ENCODE measurements at regions not wholly inside any gene's neighbourhood (a gene's known extent, or its start where the extent isn't known, plus 50 kb on each side); places are given as distances from the start of the nearest gene placed in this dataset.

DNA sequence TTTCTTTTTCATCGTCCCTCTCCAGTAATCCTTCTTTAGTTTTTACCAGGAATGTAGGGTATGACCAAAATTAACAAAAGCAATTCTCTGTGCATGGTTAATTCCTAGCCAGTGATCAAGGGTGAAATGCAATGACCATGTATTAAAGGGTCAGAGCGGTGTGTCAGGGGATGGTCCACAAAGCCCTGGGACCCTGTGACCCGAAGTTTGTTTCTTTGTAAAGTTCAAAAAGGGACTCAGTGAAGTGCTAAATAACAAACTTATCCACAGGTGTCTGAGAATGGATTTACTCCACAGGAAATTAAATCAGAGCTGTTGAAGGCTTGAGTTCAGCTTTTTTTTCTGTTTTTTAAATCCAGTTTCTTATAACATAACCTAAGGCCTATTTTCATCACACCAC lies 375.7 kb downstream of the GJA1 start:
- Histone ChIP-seq H3K27me3 (no peaks in the 10 kb centered on the region), H3K4me3 (no peak overlapping the region), H3K4me1 (peaks cover 0 to 20% (median 3%) of the 10 kb centered on the region in 4 donors), H3K9me3 (no peaks in the 10 kb centered on the region), H3K27ac (replicated peaks in 1 of 4) (no peak overlapping the region), H3K36me3 (no peaks in the 10 kb centered on the region)
- no peak for DNase-seq (ENCODE audit: extremely low spot score)
- 84% methylated on average over 3 of the region's 3 CpGs for WGBS
- intact Hi-C loops (cut with DNase I): no loop called here
- TF ChIP-seq, protein P1, sequence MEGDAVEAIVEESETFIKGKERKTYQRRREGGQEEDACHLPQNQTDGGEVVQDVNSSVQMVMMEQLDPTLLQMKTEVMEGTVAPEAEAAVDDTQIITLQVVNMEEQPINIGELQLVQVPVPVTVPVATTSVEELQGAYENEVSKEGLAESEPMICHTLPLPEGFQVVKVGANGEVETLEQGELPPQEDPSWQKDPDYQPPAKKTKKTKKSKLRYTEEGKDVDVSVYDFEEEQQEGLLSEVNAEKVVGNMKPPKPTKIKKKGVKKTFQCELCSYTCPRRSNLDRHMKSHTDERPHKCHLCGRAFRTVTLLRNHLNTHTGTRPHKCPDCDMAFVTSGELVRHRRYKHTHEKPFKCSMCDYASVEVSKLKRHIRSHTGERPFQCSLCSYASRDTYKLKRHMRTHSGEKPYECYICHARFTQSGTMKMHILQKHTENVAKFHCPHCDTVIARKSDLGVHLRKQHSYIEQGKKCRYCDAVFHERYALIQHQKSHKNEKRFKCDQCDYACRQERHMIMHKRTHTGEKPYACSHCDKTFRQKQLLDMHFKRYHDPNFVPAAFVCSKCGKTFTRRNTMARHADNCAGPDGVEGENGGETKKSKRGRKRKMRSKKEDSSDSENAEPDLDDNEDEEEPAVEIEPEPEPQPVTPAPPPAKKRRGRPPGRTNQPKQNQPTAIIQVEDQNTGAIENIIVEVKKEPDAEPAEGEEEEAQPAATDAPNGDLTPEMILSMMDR (IDR thresholded peaks at IDR 0.05): no peak
- no peak for TF ChIP-seq POLR2AphosphoS5 (IDR thresholded peaks at IDR 0.05)
- TF ChIP-seq POLR2A (IDR thresholded peaks at IDR 0.05; ENCODE audit: low read depth): no peak
- TF ChIP-seq EP300 (IDR thresholded peaks at IDR 0.05): no peak

DNA sequence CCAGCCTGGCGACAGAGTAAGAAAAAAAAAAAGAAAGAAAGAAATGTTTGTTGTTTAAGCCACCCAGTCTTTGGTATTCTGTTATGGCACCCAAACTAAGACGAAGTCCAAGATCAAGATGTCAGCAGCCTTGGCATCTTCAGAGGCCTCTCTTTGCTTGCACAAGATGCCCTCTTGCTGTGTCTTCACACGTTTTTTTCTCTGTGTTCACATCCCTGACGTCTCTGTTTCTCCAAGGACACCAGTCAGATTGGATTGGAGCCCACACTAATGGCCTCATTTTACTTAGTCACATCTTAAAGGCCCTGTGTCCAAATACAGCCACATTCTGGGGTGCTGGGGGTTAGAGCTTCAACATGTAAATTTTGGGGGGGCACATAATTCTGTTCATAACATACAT lies 380.9 kb downstream of the GJA1 start:
- Histone ChIP-seq H3K4me3 (no peak overlapping the region), H3K36me3 (no peaks in the 10 kb centered on the region), H3K27me3 (no peaks in the 10 kb centered on the region), H3K4me1 (peaks cover 0 to 7% (median 0%) of the 10 kb centered on the region in 4 donors), H3K27ac (replicated peaks in 1 of 4) (no peak overlapping the region), H3K9me3 (peaks cover 0 to 19% (median 14%) of the 10 kb centered on the region in 4 donors)
- TF ChIP-seq, protein P1 (IDR thresholded peaks at IDR 0.05): no peak
- TF ChIP-seq EP300 (IDR thresholded peaks at IDR 0.05) (no peak), POLR2A (IDR thresholded peaks at IDR 0.05; ENCODE audit: low read depth) (no peak), POLR2AphosphoS5 (IDR thresholded peaks at IDR 0.05) (no peak)
- intact Hi-C loops (cut with DNase I): no loop called here
- no peak for DNase-seq (ENCODE audit: extremely low spot score)
- WGBS: 71% methylated on average over 4 of the region's 4 CpGs

DNA sequence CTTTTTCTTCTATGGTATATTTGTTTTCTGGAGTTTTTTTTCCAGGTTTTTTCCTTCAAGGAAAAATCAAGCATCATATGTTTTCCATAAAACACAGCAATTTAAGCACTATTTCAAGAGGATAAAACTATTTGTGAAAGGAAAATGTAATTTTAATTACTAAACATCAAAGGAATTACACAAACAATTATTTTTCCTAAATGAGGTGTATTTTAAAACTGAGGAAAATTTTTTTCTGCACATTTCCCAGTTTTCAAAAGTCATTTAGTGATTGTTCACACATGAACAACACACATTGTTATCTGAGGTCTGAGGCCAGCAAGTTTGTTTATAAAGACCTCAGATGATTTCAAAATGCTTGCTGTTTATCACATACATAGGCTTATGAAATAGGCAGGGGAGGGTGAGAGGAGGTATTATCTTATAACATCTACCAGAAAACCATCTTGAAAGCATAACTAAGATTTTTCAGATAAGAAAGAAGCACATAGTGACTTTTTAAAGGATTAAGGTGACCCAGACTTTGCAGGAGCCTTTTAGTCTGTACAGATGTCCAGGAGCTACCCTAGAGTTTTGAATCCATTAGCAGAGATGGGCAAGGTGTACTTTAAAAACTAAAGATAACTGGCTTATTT lies 381.6 kb downstream of the GJA1 start:
- Histone ChIP-seq H3K27ac (replicated peaks in 1 of 4) (no peak overlapping the region), H3K4me1 (peaks cover 0 to 7% (median 0%) of the 10 kb centered on the region in 4 donors), H3K9me3 (peaks cover 0 to 22% (median 16%) of the 10 kb centered on the region in 4 donors), H3K36me3 (no peaks in the 10 kb centered on the region), H3K27me3 (no peaks in the 10 kb centered on the region), H3K4me3 (no peak overlapping the region)
- intact Hi-C loops (cut with DNase I): no loop called here
- no peak for TF ChIP-seq EP300 (IDR thresholded peaks at IDR 0.05)
- TF ChIP-seq, protein P1 (IDR thresholded peaks at IDR 0.05): no peak
- no peak for TF ChIP-seq POLR2AphosphoS5 (IDR thresholded peaks at IDR 0.05)
- TF ChIP-seq POLR2A (IDR thresholded peaks at IDR 0.05; ENCODE audit: low read depth): no peak
- no peak for DNase-seq (ENCODE audit: extremely low spot score)

DNA sequence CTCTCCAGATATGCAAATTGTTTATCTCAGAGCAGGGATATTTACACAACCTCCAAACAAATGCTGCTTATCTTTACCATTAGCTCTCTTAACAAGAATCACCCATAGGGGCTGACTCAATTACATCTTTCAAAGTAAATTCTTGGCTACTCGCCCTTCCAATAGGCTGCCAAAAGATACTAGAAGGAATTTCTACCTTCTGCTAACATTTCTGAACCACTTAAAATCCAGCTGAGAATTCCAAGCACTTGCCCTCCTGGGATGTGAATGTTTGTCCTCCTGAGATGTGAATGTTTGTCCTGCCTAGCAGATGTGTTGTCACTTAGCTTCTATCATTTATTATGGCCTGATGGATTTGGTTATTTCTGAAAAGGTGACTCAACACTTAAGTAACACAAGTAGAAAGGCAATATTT lies 388.0 kb downstream of the GJA1 start:
- 71% methylated on average over 1 of the region's 1 CpG for WGBS
- no peak for DNase-seq (ENCODE audit: extremely low spot score)

More for the DNA sequence above, 388.0 kb downstream of the GJA1 start:
- H3K9me3 ChIP-seq: peaks cover 0 to 22% (median 16%) of the 10 kb centered on the region in 4 donors
- no peaks in the 10 kb centered on the region for H3K27me3 ChIP-seq
- no peaks in the 10 kb centered on the region for H3K36me3 ChIP-seq
- intact Hi-C loops (cut with DNase I): no loop called here
- peaks cover 0 to 3% (median 0%) of the 10 kb centered on the region in 4 donors for H3K4me1 ChIP-seq
- no peak for TF ChIP-seq EP300 (IDR thresholded peaks at IDR 0.05)
- TF ChIP-seq, protein P1 (IDR thresholded peaks at IDR 0.05): no peak
- TF ChIP-seq POLR2AphosphoS5 (IDR thresholded peaks at IDR 0.05): no peak
- no peak for TF ChIP-seq POLR2A (IDR thresholded peaks at IDR 0.05; ENCODE audit: low read depth)
- no peak overlapping the region for H3K27ac ChIP-seq (replicated peaks in 1 of 4)
- no peak overlapping the region for H3K4me3 ChIP-seq
